Kidney (tissue), 13 donors: ENCODE measurements at regions not wholly inside any gene's neighbourhood (a gene's known extent, or its start where the extent isn't known, plus 50 kb on each side); places are given as distances from the start of the nearest gene placed in this dataset.

Source experiments
- DNase-seq, 5 donors: peaks; one replicate each; pipeline ENCODE4 v3.0.0-alpha.2; 2013 to 2020
- FAIRE-seq: peaks from 2 replicates; lab custom pipeline; 2012; peaks lifted over from hg19 to GRCh38; lab: Jason Lieb, UNC
- H3K27ac ChIP-seq, 2 donors: one replicate each; pipeline ENCODE4 v1.7.0; 2013; ENCODE audit warnings: low read depth in 2 of 2, low read length in 2 of 2, inconsistent platforms in 1 of 2
- H3K27me3 ChIP-seq: one replicate; pipeline ENCODE4 v1.7.1; 2013; ENCODE audit warnings: low read length, inconsistent platforms; ENCODE audit not compliant: control insufficient read depth, insufficient read depth
- H3K36me3 ChIP-seq, 3 donors: one replicate each; pipeline versions ENCODE4 v1.7.0 to v1.7.1; 2013; ENCODE audit warnings: low read length in 3 of 3, control low read depth in 1 of 3, inconsistent platforms in 1 of 3; ENCODE audit not compliant: insufficient read depth in 3 of 3, control insufficient read depth in 2 of 3
- H3K4me1 ChIP-seq, 3 donors: one replicate each; pipeline versions ENCODE4 v1.7.0 to v1.7.1; 2013; ENCODE audit warnings: low read length in 3 of 3, inconsistent platforms in 1 of 3, low read depth in 1 of 3; ENCODE audit not compliant: control insufficient read depth in 2 of 3, insufficient read depth in 2 of 3
- H3K4me3 ChIP-seq, 3 donors: one replicate each; pipeline versions ENCODE4 v1.7.0 to v1.8.1; 2013; ENCODE audit warnings: low read length in 3 of 3, control low read depth in 1 of 3, inconsistent platforms in 1 of 3
- H3K9ac ChIP-seq, 3 donors: one replicate each; pipeline versions ENCODE4 v1.7.0 to v1.7.1; 2013; ENCODE audit warnings: low read length in 3 of 3, control low read depth in 1 of 3, inconsistent platforms in 1 of 3
- H3K9me3 ChIP-seq, 3 donors: one replicate each; pipeline versions ENCODE4 v1.7.0 to v1.7.1; 2013; ENCODE audit warnings: low read length in 3 of 3, control low read depth in 1 of 3, inconsistent platforms in 1 of 3; ENCODE audit not compliant: control insufficient read depth in 2 of 3, insufficient read depth in 1 of 3
- CTCF ChIP-seq: IDR thresholded peaks from 3 replicates; pipeline ENCODE4 v1.5.1; 2012; ENCODE audit warnings: mild to moderate bottlenecking, moderate library complexity, borderline replicate concordance; ENCODE audit not compliant: insufficient read depth; ENCODE audit errors: extremely low read depth
- intact Hi-C: fragments of 100-400 bp; cut with DNase I; formaldehyde crosslinking; loops from one replicate; pipeline ENCODE4 v1.11.1; 2022
- donor health status: control.
- donor health status: control.
- donor health status: control.
- donor health status: control.
- donor health status: control.
- donor health status: DM: yes; HTN: yes; CAD: no.
- donor health status: Normal renal cell carcinoma (clear cell type).

GRCh38 chr10:58972576-58973234, 203.7 kb upstream of the PHYHIPL start:
- peak in 3 of 5 donors; percentile 24 to 50 (median 30) for DNase-seq
- intact Hi-C loops, result loop anchor here (5.0 kb wide), 1 partner anchor 70 kb away; no protein-coding TSS in a partner anchor
- TF ChIP-seq CTCF, result no peak
- Histone ChIP-seq H3K4me1 (no peaks in the 10 kb centered on the region), H3K36me3 (no peaks in the 10 kb centered on the region), H3K27ac (no peak overlapping the region), H3K27me3 (no peaks in the 10 kb centered on the region), H3K4me3 (no peak overlapping the region), H3K9ac (no peak overlapping the region), H3K9me3 (no peaks in the 10 kb centered on the region)
- FAIRE-seq, result no peak

GRCh38 chr10:58973235-58973595, 203.2 kb upstream of the PHYHIPL start:
- Histone ChIP-seq H3K4me1 (no peaks in the 10 kb centered on the region), H3K36me3 (no peaks in the 10 kb centered on the region), H3K4me3 (no peak overlapping the region), H3K27me3 (no peaks in the 10 kb centered on the region), H3K9ac (no peak overlapping the region), H3K9me3 (no peaks in the 10 kb centered on the region), H3K27ac (no peak overlapping the region)
- FAIRE-seq (no peak), DNase-seq (no peak)
- no peak for TF ChIP-seq CTCF
- intact Hi-C loops, result loop anchor here (5.0 kb wide), 1 partner anchor 69 kb away; no protein-coding TSS in a partner anchor

- H3K4me1 ChIP-seq, result no peaks in the 10 kb centered on the region
- no peaks in the 10 kb centered on the region for H3K9me3 ChIP-seq
- DNase-seq, result no peak
- no peak overlapping the region for H3K4me3 ChIP-seq
- H3K36me3 ChIP-seq, result no peaks in the 10 kb centered on the region
- FAIRE-seq, result no peak
- intact Hi-C loops, result no loop called here
- H3K27me3 ChIP-seq, result no peaks in the 10 kb centered on the region
- no peak overlapping the region for H3K27ac ChIP-seq
- no peak for TF ChIP-seq CTCF
- no peak overlapping the region for H3K9ac ChIP-seq
These were observed 200.2 kb upstream of the PHYHIPL start for GRCh38 chr10:58976254-58976653.

GRCh38 chr10:58979711-58980110, 196.7 kb upstream of the PHYHIPL start:
- no peak for FAIRE-seq

More at GRCh38 chr10:58979711-58980110, 196.7 kb upstream of the PHYHIPL start:
- Histone ChIP-seq H3K9me3 (no peaks in the 10 kb centered on the region), H3K4me3 (no peak overlapping the region), H3K27ac (no peak overlapping the region), H3K4me1 (no peaks in the 10 kb centered on the region), H3K36me3 (no peaks in the 10 kb centered on the region), H3K27me3 (no peaks in the 10 kb centered on the region), H3K9ac (no peak overlapping the region)
- intact Hi-C loops, result no loop called here
- no peak for DNase-seq
- no peak for TF ChIP-seq CTCF
